ENCODE measurements at regions not wholly inside any gene's neighbourhood (a gene's known extent, or its start where the extent isn't known, plus 50 kb on each side); places are given as distances from the start of the nearest gene placed in this dataset.

DNA sequence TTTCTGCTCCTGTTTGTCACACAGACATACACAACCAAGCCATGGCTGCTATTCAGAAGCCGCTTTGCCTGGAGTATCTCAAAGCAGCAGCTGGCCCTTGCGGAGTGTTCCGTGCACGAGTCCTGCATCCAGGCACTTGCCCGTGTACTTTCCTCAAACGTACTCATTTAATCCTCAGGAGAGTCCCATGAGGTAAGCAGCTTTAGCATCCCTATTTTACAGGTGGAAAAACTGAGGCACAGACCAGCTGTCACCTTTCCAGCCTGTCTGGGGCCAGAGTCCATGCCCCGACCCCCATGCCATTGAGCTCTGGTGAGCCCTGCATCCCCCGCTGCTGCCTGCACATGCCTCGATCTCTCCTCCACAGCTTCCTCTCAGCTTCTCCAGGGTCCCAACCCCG is 130.0 kb downstream of the ERMARD start:
- dilution Hi-C loops (cut with MboI; ENCODE audit: extremely low pct_ligation_motif_present, low sequenced_read_pairs) (no loop called here), intact Hi-C loops (cut with micrococcal nuclease) (no loop called here)
- TF ChIP-seq MAX (IDR thresholded peaks at IDR 0.05; ENCODE audit: insufficient read depth, insufficient read length) (no peak), EZH2 (IDR thresholded peaks at IDR 0.05; ENCODE audit: borderline replicate concordance, low read depth, low read length, severe bottlenecking) (no peak), POLR2A (IDR thresholded peaks at IDR 0.05; ENCODE audit: low read depth, low read length) (no peak), JUN (IDR thresholded peaks at IDR 0.05; ENCODE audit: borderline replicate concordance, insufficient read depth, insufficient read length, low read depth) (no peak), FOS (IDR thresholded peaks at IDR 0.05; ENCODE audit: borderline replicate concordance, insufficient read depth, low read length) (no peak), POLR2AphosphoS5 (IDR thresholded peaks at IDR 0.05; ENCODE audit: insufficient read depth, low read depth, low read length) (no peak), CTCF (IDR thresholded peaks at IDR 0.05; ENCODE audit: extremely low read depth in 1 of 2, insufficient read depth in 1 of 2, low read depth in 1 of 2, low read length in 2 of 2) (no peak)
- Histone ChIP-seq H3K27me3 (ENCODE audit: control insufficient read depth in 2 of 2, insufficient read depth in 2 of 2, low read length in 2 of 2) (peaks cover 20 to 30% of the 10 kb centered on the region in 2 experiments), H3K36me3 (ENCODE audit: control insufficient read depth in 2 of 2, extremely low read depth in 1 of 2, insufficient read depth in 2 of 2, low read length in 2 of 2) (no peaks in the 10 kb centered on the region), H2AFZ (ENCODE audit: low read depth, low read length) (no peak overlapping the region), H3K79me2 (ENCODE audit: control insufficient read depth, insufficient read depth, low read length) (no peaks in the 10 kb centered on the region), H3K27ac (ENCODE audit: insufficient read depth, low read depth, low read length) (no peak overlapping the region), H4K20me1 (replicated peaks; ENCODE audit: control insufficient read depth, extremely low read depth, insufficient read depth, low read length) (no peaks in the 10 kb centered on the region), H3K4me1 (ENCODE audit: control insufficient read depth, extremely low read depth, insufficient read depth, low read length) (no peaks in the 10 kb centered on the region), H3K9me3 (replicated peaks; ENCODE audit: control insufficient read depth, insufficient read depth, low read length) (no peaks in the 10 kb centered on the region), H3K4me3 (replicated peaks in 1 of 3; ENCODE audit: insufficient read depth in 1 of 3, low read depth in 1 of 3, low read length in 3 of 3) (no peak overlapping the region), H3K9ac (replicated peaks; ENCODE audit: extremely low read depth, insufficient read depth, low read length) (no peak overlapping the region), H3K4me2 (ENCODE audit: insufficient read depth, low read length) (no peak overlapping the region), H3K9me1 (replicated peaks; ENCODE audit: control insufficient read depth, extremely low read depth, insufficient read depth, low read length) (no peaks in the 10 kb centered on the region)
- FAIRE-seq (no peak), DNase-seq (ENCODE audit: low read depth, low spot score) (no peak)
- ChIA-PET POLR2A (no interaction called here), CTCF (interaction anchor here (2.4 kb wide), 1 partner anchor 50 kb away, joined by 8 read pairs; no protein-coding TSS in a partner anchor)
- no TSS peak for BruUV-seq (replicated peaks)
